ENCODE measurements at regions not wholly inside any gene's neighbourhood (a gene's known extent, or its start where the extent isn't known, plus 50 kb on each side); places are given as distances from the start of the nearest gene placed in this dataset.
A peak's percentile ranks its signal among the peaks of the same experiment; 100 is the strongest.

- POLR2A ChIA-PET = no interaction called here
- H3K4me3 ChIP-seq (ENCODE audit: low read depth, low read length) = no peak overlapping the region
- TF ChIP-seq CTCF (IDR thresholded peaks at IDR 0.05; ENCODE audit: insufficient read depth, low read length, missing control alignments) = no peak
- DNase-seq (ENCODE audit: low read depth, low spot score) = no peak
- CTCF ChIA-PET = no interaction called here
Measured at GRCh38 chr3:25150199-25150598, 277.9 kb upstream of the RARB start.

GRCh38 chr3:25151281-25151902 lies 276.7 kb upstream of the RARB start:
- DNase-seq (ENCODE audit: low read depth, low spot score) = no peak
- ChIA-PET CTCF (no interaction called here), POLR2A (no interaction called here)
- TF ChIP-seq CTCF (IDR thresholded peaks at IDR 0.05; ENCODE audit: insufficient read depth, low read length, missing control alignments) = no peak
- H3K4me3 ChIP-seq (ENCODE audit: low read depth, low read length) = peak overlapping the region; percentile 32

- no peak for TF ChIP-seq CTCF (IDR thresholded peaks at IDR 0.05; ENCODE audit: insufficient read depth, low read length, missing control alignments)
- ChIA-PET POLR2A (no interaction called here), CTCF (no interaction called here)
- no peak for DNase-seq (ENCODE audit: low read depth, low spot score)
- peak overlapping the region; percentile 32 for H3K4me3 ChIP-seq (ENCODE audit: low read depth, low read length)
Measured at GRCh38 chr3:25151903-25152295, 276.2 kb upstream of the RARB start.

- ChIA-PET CTCF (no interaction called here), POLR2A (no interaction called here)
- TF ChIP-seq CTCF (IDR thresholded peaks at IDR 0.05; ENCODE audit: insufficient read depth, low read length, missing control alignments) = no peak
- DNase-seq (ENCODE audit: low read depth, low spot score) = no peak
- no peak overlapping the region for H3K4me3 ChIP-seq (ENCODE audit: low read depth, low read length)
Measured at GRCh38 chr3:25153136-25153535, 274.9 kb upstream of the RARB start.

- no peak for TF ChIP-seq CTCF (IDR thresholded peaks at IDR 0.05; ENCODE audit: insufficient read depth, low read length, missing control alignments)
- ChIA-PET POLR2A (no interaction called here), CTCF (no interaction called here)
- H3K4me3 ChIP-seq (ENCODE audit: low read depth, low read length) = no peak overlapping the region
- DNase-seq (ENCODE audit: low read depth, low spot score) = no peak
Measured at GRCh38 chr3:25153561-25153960, 274.5 kb upstream of the RARB start.

GRCh38 chr3:25155652-25156471 lies 272.2 kb upstream of the RARB start:
- H3K4me3 ChIP-seq (ENCODE audit: low read depth, low read length) = no peak overlapping the region
- TF ChIP-seq CTCF (IDR thresholded peaks at IDR 0.05; ENCODE audit: insufficient read depth, low read length, missing control alignments) = no peak
- DNase-seq (ENCODE audit: low read depth, low spot score) = peak; percentile 17
- POLR2A ChIA-PET = no interaction called here
- CTCF ChIA-PET = interaction anchor here (1.0 to 1.3 kb wide), 3 partner anchors 192 to 437 kb away, joined by 3 to 4 read pairs (median 3); no protein-coding TSS in a partner anchor

Measured in AG04449 (cell line).